ENCODE measurements at regions not wholly inside any gene's neighbourhood (a gene's known extent, or its start where the extent isn't known, plus 50 kb on each side); places are given as distances from the start of the nearest gene placed in this dataset.
"Not testable (repeated sequence)": the region's sequence is repeated elsewhere in the genome, so short reads cannot be mapped to it uniquely, and the experiment has no call there.

- TF ChIP-seq CTCF (IDR thresholded peaks at IDR 0.05; ENCODE audit: low read length); EZH2 (IDR thresholded peaks at IDR 0.05; ENCODE audit: borderline replicate concordance, low read length): not testable (repeated sequence)
Observed at GRCh38 chr6:148010516-148010915, 332.1 kb upstream of the SASH1 start.

Measured in OCI-LY1 (cell line).